GM18870 (cell line): ENCODE measurements at regions not wholly inside any gene's neighbourhood (a gene's known extent, or its start where the extent isn't known, plus 50 kb on each side); places are given as distances from the start of the nearest gene placed in this dataset.
"Not testable (repeated sequence)": the region's sequence is repeated elsewhere in the genome, so short reads cannot be mapped to it uniquely, and the experiment has no call there.

Experiments used
- ATAC-seq: cut with Tn5 transposase; IDR thresholded peaks from one replicate; pipeline ENCODE4 v1.9.1; 2021; ENCODE audit warnings: moderate library complexity; ENCODE audit not compliant: unreplicated experiment

DNA sequence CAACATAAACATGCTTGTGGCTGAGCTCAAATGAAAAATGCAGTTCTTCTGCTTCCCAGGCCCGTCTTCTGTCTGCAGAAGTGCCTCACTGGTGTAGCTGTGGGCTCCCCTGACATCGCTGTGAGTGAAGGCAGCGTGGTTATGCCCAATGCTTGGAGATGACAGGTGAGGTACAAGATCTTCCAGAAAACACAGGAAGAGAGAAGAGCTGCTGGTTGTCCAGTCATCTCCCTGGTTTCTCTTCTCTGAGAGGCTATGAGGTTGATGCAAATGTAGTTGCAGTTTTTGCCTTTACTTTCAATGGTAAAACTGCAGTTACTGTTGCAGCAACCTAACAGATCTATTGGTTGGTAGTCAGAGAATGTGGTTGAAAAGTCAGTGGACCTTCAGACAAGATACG, 223.6 kb downstream of the GATA3 start:
- ATAC-seq: no peak

DNA sequence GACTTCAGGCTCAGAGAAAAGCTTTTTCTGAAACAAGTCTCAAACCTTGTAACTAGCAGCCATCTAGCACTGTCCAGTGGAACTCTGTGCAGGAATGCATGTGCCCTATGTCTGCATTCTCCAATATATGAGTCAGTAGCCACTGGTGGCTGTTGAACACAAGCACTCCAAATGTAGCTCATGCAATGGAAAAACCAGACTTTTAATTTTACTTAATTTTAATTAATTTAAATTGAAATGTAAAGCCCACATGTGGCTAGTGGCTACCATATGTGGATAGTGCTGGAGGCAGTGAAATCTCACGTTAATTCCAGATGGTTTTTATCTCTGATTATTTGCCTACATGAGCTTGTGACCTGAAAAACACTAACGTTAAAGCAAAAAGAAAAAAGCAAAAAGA, 225.1 kb downstream of the GATA3 start:
- ATAC-seq: no peak

DNA sequence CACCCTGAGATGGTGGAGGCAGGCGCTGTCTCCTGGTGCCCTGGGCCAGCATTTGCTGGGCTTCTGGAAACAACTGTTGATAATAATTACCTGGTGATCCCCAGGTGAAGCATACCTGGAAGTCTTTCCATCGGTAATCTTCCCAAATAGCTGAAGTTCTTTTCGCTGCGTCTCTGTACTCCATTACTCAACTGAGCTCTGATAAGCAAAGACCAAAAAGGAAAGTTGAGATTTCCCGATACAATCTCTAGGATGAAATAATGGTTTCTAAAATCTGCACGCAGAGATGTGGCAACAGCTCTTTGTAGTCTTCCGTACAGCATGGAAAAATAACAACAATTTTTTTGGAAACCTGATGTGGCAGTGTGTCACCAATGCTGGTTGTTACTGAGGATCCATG, 226.5 kb downstream of the GATA3 start:
- no peak for ATAC-seq

DNA sequence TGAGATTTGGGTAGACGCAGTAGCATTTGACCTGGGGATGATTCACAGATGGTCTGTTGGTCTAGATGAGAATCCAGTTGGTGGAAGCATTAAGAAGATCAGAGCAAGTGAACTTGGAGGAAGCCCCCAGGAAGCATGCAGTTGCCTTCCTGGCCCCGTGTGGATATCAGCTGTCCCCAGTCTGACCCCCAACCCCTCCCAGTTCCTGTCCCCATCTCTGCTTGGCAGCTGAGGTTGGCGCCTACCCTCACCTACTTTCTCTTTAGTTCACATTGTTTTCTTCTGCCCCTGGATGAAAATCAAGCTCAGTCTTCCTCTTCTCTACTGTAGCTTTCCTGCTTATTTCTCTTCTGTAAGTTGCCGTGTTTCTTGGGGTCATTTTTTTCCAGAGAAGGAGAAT, 227.9 kb downstream of the GATA3 start:
- ATAC-seq: no peak

DNA sequence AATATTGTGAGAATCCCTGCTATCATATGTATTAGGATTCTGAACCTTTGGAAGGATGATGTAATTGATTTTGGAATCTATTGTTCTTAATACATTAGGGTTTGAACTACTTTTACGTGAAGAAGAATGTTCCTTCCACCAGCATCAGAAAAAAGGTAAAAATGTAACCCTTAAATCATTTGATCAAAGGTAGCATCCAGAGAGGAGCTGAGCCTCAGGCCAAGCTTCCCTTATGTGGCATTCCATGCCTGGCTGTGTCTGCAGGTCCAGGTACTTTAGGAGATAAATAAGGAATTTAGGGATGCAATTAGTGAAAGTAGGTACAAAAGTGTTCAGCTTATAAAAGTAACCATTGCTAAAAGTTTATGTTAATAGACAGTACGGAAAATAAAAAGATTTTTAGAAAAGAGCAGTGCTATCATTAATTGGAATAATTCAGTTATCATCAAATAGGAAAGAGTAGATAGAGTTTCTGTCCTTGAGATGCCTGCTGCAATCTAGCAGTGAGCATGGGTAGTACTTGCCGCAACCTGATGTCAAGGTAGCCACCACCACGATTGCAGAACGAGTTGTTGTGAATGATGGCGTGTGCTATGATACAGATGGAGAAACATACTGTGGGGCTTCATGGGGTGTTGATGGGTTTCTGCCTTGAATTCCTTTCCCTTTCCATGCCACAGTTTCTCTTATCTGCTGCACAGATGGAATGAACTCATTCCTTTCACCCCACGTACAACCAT, 228.8 kb downstream of the GATA3 start:
- ATAC-seq: no peak

DNA sequence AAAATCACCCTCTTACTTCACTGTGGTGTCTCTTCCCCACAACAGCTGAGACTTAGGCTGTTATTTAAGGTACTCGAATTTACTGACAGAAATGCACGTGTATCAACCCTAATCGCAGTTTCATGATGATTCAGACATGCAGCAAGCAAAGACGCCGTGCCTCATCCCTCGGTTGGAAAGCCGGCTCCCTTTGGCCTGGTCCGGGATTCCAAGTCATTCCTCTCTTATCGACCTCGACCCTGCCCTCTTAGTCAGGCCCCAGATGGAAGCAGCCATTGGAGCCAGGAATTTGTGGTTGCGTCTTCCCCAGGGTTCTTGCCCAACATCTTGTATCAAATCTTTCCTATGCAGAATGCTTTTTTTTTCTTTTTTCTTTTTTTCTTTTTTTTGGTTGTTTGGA, 229.5 kb downstream of the GATA3 start:
- no peak for ATAC-seq

DNA sequence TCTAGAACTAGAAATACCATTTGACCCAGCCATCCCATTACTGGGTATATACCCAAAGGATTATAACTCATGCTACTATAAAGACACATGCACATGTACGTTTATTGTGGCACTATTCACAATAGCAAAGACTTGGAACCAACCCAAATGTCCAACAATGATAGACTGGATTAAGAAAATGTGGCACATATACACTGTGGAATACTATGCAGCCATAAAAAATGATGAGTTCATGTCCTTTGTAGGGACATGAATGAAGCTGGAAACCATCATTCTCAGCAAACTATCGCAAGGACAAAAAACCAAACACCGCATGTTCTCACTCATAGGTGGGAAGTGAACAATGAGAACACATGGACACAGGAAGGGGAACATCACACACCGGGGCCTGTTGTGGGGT, 231.5 kb downstream of the GATA3 start:
- ATAC-seq: not testable (repeated sequence)

DNA sequence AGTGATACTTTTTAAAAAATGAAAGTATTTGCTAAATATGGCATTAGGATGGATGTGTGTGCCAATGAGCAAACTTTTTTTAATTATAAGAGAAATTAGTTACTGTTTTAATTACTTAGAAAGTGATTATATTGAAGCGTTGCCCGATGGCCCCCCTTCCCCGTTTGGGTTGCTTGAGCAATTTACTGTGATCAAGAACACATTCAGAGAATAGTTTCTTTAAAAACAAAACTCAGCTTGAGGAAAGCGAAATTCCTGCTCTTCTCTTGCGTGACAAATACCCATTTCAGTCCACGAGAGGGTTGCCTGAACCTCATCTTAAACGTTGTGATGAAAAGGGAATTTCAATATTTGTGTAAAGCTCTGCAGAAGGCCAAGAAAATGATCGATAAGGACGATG, 234.1 kb downstream of the GATA3 start:
- ATAC-seq: no peak

DNA sequence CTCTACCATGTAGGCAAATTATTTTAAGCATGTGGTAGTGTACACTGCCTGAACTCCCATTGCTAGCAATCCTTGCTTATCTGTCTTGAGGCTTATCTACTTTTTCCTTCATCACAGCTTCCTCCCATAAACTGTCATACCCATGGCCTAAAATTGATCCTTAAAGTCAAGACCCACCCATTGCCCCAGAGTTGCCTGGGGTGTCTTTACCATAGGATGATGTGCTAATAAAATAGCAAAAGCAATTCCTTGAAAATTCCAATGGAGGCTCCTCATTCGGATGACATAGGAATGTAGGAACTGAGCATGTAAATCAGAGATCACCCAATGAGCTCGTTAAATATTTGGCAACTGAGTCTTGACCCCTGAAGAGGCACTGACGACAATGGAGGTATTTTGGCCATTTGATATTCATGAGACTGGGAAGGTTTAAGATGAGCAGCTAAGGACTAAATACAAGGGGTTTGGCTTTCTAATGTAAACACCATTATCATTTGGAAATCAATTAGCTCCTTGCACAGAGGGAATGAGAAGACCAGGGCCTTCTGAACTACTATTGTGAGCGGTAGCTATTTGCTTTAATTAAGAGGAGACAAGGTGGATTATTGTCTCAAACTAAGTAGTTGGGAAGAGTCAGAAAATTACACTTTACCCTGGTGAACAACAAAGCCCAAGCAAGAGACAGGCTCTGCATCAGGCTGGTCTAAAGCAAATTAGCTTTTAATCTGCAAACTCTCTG, 234.9 kb downstream of the GATA3 start:
- no peak for ATAC-seq

DNA sequence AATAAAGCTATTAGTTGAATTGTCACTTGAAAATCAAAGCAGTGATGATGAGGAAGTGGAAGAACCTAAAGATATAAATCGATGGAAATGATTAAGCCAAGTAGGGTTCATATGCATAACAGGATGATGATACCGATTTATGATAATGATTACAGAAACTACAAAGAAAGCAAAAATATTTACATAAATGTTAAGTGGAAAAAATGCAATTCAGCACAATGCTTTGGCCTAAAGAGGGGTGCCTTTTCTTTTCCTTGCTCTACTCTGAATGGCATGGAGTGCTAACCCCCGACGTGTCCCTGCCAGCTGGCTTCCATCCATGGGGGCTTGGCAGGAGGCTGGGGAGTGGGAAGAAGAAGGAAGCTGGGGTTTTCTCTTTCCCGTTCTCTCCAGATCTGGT, 240.3 kb downstream of the GATA3 start:
- no peak for ATAC-seq

DNA sequence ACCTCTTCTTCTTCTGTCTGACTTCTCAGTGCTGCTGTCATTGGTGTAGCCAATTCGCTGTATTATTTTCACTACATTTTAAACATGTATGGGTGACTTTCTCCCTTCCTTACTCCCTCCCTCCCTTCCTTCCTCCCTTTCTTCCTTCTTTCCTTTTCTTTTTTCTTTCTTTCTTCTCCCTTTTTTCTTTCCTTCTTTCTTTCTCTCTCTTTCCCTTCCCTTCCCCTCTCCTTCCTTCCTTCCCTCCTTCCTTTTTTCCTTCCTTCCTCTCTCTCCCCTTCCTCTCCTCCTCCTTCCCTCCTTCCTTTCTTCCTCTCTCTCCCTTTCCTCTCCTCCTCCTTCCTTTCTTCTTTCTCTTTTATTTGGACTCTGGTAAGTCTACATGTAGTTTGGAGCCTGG, 240.8 kb downstream of the GATA3 start:
- no peak for ATAC-seq

DNA sequence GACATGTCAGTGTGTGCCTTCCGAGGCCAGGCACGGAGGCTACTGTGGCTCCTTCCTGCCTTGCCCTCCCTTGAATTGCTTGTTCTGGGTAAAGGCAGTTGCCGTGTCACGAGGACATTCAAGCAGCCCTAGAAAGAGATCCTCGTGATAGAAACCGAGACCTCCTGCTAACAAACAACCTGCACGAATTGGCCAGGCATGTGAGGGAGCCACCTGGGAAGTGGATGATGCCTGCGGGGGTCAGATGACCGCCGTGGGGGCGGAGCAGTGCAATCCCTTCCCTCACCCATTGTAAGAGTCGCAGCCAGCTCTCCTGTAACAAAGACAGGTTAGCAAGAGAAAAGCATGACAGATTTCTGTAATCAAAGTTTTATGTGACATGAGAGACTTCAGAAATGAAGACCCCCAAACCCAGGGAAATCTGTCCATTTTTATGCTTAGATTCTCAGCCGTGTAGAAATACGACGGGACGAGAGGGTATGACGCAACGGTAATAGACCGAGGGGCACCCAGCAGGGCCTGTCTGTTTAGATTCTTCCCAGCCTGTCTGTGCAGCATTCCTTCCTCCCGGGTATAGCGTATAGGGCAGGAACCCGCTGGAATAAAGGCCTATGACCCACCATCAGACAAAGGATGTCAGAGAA, 241.7 kb downstream of the GATA3 start:
- no peak for ATAC-seq

DNA sequence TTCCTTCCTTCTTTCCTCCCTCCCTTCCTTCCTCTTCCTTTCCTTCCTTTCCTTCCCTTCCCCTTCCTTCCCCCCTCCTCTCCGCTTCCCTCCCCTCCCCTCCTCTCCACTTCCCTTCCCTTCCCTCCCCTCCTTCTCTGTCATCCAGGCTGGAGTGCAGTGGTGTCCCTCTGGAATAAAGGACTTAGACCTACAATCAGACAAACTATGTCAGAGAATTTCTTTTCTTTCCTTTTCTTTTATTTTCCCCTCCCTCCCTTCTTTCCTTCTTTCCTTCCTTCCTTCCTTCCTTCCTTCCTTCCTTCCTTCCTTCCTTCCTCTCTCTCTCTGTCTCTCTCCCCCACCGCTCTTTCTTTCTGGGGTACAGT, 242.2 kb downstream of the GATA3 start:
- no peak for ATAC-seq

DNA sequence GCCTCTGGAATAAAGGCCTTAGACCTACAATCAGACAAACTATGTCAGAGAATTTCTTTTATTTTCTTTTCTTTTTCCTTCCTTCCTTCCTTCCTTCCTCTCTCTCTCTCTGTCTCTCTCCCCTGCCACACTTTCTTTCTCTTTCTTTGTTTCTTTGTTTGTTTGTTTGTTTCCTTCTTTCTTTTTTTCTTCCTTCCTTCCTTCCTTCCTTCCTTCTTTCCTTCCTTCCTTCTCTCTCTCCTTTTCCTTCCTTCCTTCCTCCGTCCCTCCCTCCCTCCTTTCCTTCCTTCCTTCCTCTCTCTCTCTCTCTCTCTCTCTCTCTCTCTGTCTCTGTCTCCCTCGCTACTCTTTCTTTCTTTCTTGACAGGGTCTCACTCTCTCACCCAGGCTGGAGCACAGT, 242.6 kb downstream of the GATA3 start:
- ATAC-seq: no peak

DNA sequence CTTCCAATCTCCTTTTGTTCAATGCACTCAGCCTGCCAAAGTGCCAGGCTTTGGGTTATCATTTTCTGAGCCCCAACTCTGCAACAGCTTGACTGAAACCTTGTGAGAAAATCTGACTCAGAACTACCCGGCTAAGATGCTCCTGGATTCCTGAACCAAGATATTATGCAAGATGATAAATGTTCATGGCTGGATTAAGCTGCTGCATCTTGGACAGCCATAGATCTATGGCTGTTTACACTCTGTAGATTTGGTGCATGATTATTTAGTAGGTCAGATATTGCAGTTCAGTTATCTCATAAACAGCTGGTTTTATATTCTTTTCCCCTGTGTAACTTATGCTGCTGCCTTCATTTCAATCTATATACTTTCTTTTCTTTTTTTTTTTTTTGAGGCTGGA, 243.5 kb downstream of the GATA3 start:
- no peak for ATAC-seq

DNA sequence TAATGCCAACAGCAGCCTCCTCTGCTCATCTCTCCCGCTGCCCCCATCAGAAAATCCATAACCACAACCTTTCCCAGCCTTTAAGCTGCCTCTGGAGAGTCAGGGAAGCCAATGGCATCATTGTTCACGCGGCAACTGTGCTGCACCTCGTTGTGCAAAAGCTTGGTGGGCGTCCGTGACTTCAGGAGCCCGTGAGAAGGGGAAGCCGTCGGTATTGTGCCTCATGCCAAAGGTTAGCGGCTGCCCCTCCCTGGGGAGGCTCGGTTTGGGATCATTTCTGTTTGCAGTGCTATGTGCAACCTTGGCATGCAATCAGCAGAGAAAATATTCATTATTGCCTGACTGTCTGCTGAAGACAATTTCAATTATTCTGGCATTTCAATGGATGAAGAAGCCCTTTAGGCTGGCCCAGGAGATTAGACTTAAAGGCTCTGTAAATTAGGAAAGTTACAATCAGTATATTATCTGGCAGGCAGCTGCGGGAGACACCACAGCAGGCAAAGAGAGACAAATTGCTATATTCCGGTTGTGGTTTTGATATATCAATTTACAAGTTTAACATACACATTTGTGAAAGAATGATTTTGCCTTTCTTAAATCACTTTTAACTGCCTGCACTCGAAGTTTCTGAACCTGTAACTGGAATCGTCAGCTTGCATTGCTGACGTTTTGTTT, 244.5 kb downstream of the GATA3 start:
- ATAC-seq: no peak

DNA sequence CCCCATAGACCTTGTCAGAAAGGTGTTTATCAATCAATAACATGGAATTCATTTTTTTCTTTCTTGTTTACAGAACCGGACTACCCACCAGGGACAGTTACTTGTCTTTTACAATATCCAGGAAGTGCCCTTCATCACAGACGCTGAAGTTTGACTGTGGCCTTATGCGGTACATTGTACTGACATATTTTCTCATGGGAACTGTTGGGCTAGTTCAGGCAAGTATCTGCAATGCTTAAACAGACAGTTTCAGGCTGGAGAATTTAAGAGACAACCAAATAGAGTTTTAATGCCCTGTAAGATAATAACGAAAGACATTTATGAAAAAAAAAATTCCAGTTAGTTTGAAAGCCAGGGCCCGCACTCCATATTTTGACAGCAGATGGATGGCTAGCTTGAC, 246.4 kb downstream of the GATA3 start:
- ATAC-seq: no peak

DNA sequence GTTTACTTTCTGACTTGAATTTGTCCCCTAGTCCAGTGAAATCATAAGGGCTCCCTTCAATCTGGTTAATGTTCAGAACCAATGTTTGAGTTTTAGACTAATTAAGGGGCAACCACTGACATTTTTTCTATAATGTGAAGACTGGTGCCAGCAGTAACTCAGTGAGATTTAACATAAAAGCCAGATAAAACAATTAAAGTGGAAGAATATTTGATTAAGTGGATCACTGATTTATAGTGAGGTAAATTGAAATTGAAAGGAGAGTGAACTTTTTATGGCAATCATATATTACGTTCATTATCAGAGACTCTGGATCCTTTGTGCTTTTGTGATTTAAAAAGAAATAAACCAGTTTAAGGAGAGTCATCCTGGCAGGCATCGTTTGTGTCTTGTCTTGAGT, 246.8 kb downstream of the GATA3 start:
- no peak for ATAC-seq

DNA sequence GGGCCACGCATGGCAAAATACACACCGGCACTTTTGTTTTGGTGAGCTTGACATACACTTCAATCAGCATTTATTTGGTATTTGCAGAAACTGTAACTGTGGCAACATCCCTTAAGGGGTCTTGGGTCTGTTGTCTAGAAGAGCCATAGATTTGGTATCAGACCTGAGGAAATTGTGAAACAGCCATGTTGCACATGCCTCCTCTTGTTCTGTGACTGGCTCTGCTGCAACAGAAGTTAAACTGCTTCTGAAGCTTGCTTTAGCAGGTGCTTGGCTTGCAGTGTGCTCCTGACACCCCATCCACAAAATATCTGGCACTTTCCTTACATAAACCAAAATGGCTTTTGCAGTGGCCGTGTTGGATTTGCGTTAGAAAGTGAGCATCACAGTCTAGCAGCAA, 247.3 kb downstream of the GATA3 start:
- no peak for ATAC-seq

DNA sequence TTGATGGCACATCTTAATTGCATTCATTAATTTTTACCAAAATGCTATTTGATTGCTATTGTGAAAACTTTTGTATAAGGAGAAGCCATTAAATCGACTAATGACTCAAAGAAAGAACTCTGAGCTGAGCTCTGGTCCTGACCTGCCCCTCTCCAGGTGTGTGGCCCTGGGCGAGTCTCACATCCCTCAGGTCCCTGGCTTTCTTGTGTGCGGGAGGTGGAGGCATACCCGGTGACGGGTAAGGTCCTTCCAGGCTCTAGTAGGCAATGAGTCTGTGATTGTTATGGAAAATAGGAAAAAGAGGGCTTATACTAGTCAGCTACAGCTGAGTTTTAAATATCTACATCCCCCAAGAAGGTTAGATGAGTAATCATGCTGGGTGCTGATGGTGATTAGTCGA, 248.1 kb downstream of the GATA3 start:
- ATAC-seq: no peak

DNA sequence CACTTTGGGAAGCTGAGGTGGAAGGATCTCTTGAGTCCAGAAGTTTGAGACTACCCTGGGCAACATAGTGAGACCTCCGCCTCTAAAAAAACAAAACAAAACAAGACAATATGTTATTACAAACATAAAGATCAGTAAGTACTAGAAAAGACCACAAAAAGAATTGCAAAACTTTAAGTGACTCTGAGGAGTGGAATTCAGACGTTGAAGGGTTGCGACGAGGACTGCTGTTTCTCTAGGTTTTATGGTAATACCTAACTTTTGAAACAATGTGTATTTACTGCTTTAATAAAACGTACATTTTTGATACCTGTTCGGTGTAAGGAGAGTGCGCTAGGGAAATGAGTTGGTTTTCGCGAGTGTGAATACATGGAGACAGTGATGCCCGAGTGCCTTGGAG, 250.4 kb downstream of the GATA3 start:
- no peak for ATAC-seq
